ENCODE measurements at regions not wholly inside any gene's neighbourhood (a gene's known extent, or its start where the extent isn't known, plus 50 kb on each side); places are given as distances from the start of the nearest gene placed in this dataset.

DNA sequence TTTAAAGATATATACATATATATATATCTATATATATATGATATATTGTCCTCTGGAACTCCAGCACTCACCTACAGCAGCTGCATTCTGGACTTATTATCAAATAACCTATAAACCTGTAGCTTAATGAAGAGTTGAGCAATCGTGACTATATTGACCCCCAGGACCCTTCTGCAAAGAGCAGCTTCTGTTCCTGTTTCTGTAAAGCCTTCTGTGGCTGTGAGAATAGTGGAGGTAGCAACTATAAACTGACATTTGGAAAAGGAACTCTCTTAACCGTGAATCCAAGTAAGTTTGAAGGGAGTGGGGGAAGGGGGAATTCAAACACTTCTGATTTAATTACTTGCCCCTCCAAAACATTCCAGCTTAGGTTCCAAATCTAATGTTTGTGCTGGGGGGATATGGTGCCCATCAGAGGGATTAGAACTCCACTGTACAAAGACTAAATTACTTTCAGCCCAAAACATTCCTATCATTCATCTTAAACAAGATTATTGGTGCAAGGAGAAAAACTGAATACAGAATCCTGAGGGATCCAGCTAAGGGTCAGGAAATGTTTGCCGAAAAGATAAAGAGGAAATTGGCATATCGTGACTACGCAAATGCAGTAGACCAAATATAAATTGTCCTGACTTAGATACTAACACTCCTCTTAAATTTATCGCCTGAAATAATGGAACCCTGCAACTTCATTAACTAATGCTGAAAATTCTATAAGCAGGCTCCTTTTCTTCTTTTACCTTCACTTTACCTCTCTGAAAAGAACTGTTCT lies 106.1 kb downstream of the DAD1 start:
- Histone ChIP-seq H3K9me3 (no peaks in the 10 kb centered on the region), H3K36me3 (no peaks in the 10 kb centered on the region), H3K4me3 (no peak overlapping the region), H3K4me1 (no peaks in the 10 kb centered on the region), H3K27me3 (no peaks in the 10 kb centered on the region), H3K27ac (no peak overlapping the region)
- DNase-seq (ENCODE audit: low spot score in 2 of 2), result no peak
- intact Hi-C loops (cut with DNase I), result no loop called here
- TF ChIP-seq, protein P1, sequence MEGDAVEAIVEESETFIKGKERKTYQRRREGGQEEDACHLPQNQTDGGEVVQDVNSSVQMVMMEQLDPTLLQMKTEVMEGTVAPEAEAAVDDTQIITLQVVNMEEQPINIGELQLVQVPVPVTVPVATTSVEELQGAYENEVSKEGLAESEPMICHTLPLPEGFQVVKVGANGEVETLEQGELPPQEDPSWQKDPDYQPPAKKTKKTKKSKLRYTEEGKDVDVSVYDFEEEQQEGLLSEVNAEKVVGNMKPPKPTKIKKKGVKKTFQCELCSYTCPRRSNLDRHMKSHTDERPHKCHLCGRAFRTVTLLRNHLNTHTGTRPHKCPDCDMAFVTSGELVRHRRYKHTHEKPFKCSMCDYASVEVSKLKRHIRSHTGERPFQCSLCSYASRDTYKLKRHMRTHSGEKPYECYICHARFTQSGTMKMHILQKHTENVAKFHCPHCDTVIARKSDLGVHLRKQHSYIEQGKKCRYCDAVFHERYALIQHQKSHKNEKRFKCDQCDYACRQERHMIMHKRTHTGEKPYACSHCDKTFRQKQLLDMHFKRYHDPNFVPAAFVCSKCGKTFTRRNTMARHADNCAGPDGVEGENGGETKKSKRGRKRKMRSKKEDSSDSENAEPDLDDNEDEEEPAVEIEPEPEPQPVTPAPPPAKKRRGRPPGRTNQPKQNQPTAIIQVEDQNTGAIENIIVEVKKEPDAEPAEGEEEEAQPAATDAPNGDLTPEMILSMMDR (IDR thresholded peaks at IDR 0.05), result no peak

DNA sequence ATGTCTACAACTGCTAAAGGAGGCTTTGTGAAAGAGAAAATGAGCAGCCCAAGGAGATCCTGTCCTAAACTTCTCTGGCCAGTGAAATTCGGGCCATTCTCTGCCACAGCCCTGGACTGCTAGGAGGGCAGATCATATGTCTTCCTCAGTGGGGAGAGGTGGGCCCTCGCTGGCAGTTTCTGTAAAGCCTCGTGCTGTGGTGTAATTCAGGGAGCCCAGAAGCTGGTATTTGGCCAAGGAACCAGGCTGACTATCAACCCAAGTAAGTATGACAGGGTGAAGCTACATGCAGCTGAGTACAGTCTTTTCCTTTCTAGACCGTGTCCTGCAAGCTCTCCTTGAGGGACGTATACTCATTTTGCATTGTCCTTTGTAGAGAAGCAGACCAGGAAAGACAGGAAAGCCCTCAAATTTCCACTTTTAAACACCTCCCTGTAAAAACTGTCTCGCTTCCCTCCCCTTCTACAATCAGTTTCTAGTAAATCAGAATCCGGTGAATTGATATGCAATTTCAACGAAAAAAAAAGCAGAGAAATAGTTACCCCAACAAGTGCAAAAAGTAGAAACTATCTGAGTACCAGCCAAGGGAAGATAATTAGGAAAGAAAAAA lies 106.8 kb downstream of the DAD1 start:
- no peak for DNase-seq (ENCODE audit: low spot score in 2 of 2)
- H3K27me3 ChIP-seq, result no peaks in the 10 kb centered on the region
- no peaks in the 10 kb centered on the region for H3K4me1 ChIP-seq
- no peak overlapping the region for H3K4me3 ChIP-seq
- intact Hi-C loops (cut with DNase I), result no loop called here
- H3K27ac ChIP-seq, result no peak overlapping the region
- H3K36me3 ChIP-seq, result no peaks in the 10 kb centered on the region
- H3K9me3 ChIP-seq, result no peaks in the 10 kb centered on the region
- TF ChIP-seq, protein P1 (IDR thresholded peaks at IDR 0.05), result no peak

DNA sequence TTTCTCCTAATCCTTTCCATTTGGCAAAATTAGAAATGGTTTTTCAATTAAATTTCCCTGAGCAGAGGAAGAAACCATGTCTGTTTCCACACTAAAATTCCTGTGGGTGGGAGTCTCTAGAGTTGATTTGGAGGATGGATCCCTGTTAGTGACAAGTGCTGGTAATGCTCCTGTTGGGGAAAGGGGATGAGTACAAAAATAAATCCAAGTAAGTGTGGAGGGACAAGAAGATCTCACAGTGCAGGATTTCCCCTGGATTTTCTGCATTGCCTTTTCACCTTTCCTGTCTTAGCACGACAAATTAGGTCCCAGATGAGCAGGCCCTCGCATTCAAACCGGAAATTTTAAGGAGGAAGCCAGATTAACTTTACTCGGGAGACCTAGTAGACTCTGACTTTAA lies 107.5 kb downstream of the DAD1 start:
- intact Hi-C loops (cut with DNase I), result no loop called here
- no peak overlapping the region for H3K27ac ChIP-seq
- TF ChIP-seq, protein P1 (IDR thresholded peaks at IDR 0.05), result no peak
- H3K36me3 ChIP-seq, result no peaks in the 10 kb centered on the region
- H3K27me3 ChIP-seq, result no peaks in the 10 kb centered on the region
- H3K4me1 ChIP-seq, result no peaks in the 10 kb centered on the region
- no peaks in the 10 kb centered on the region for H3K9me3 ChIP-seq
- H3K4me3 ChIP-seq, result no peak overlapping the region
- DNase-seq (ENCODE audit: low spot score in 2 of 2), result no peak

DNA sequence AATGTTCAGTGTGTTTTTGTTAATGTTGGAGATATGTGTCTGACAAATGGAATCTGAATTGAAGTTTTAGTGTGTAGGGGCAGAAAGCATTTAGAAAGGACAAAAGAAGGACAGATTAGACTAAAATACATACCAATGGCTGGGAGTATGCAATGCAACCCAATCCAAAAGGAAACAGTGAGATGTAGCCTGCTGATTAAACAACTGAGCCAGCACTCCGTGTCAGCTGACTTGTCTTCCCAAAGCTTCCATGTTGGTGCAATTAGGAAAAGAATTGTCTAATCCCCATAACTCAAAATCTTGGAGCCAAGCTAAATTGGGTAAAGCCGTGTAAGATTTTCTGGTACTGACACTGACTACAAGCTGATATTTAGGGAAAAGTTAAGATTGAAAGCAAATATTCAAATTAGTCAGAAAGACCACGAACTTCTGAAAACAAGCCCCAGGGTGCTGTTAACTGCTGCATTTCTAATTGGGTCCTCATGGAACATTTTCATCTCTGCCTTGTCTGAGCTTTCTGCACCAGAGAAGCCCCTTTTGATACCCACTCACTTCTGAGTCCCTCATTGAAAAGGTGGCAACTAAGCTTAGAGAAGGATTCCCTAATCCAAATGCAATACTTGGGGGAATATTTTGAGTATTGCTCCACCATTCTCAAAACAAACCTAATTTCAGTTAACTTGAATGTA lies 109.1 kb downstream of the DAD1 start:
- no peak overlapping the region for H3K27ac ChIP-seq
- no peaks in the 10 kb centered on the region for H3K9me3 ChIP-seq
- intact Hi-C loops (cut with DNase I), result no loop called here
- no peak for DNase-seq (ENCODE audit: low spot score in 2 of 2)
- H3K4me3 ChIP-seq, result no peak overlapping the region
- H3K27me3 ChIP-seq, result no peaks in the 10 kb centered on the region
- TF ChIP-seq, protein P1 (IDR thresholded peaks at IDR 0.05), result no peak
- no peaks in the 10 kb centered on the region for H3K36me3 ChIP-seq
- no peaks in the 10 kb centered on the region for H3K4me1 ChIP-seq

DNA sequence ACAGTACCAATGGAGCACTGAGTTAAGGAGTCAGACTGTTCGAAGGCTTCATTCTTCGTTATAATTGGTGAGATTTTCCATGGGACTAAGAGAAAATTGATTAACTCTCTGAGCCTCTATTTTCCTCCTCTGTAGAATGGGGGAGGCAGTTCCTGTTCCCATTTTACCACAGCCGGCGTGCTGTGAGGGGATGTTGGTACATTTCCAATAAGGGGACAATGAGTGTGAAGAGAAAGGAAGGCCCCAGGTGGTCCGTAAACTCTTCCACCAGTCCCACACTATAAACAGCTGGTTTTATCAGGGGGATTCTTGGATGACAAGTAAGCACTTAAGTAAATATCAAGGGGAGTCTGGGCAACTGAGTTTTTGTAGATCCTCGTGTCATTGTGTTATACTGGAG lies 109.9 kb downstream of the DAD1 start:
- no peak for DNase-seq (ENCODE audit: low spot score in 2 of 2)
- Histone ChIP-seq H3K36me3 (no peaks in the 10 kb centered on the region), H3K27me3 (no peaks in the 10 kb centered on the region), H3K9me3 (no peaks in the 10 kb centered on the region), H3K27ac (no peak overlapping the region), H3K4me1 (no peaks in the 10 kb centered on the region), H3K4me3 (no peak overlapping the region)
- intact Hi-C loops (cut with DNase I), result no loop called here
- TF ChIP-seq, protein P1 (IDR thresholded peaks at IDR 0.05), result no peak

All from ascending aorta (tissue), 2 donors.